GM21529 (cell line): ENCODE measurements at regions not wholly inside any gene's neighbourhood (a gene's known extent, or its start where the extent isn't known, plus 50 kb on each side); places are given as distances from the start of the nearest gene placed in this dataset.

Source experiments
- ATAC-seq: cut with Tn5 transposase; IDR thresholded peaks from one replicate; pipeline ENCODE4 v1.9.1; 2021; ENCODE audit not compliant: unreplicated experiment

GRCh38 chr13:34216256-34216655, 398.3 kb downstream of the RFC3 start:
- no peak for ATAC-seq

DNA sequence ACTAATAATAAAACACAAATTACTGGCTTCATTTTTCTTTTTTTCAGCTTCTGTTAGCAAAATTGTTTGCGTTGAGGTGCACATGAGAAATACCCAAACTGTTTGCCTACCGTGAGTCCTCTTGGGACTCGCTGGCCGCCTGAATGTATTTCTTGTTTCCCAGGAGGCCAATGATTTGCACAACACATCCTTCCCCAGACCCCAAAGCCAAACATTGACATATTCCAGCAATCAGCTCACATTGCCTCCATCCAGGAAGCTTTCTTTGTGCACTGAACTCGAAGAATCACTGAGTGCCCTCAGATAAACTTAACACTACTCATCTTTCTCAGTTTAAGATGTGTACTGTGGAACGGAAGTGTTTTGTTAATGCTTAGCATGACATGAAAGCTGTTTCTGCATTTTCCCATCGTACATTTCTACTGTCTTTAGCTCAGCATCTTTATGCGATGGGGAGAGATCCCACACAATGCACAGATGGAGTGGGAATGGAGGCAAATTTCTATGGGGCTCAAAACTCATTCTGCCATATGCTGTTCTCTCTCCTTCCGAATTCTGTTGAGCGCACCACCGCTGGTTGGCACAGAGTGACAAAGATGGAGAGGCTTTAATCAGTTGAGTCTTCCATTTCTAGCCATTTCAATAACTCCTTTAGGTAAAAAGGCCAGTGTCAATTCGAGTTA, 399.5 kb downstream of the RFC3 start:
- ATAC-seq = no peak

GRCh38 chr13:34223984-34224383, 406.0 kb downstream of the RFC3 start:
- no peak for ATAC-seq

- ATAC-seq = no peak
These were observed 406.9 kb downstream of the RFC3 start for GRCh38 chr13:34224877-34225276.

GRCh38 chr13:34230271-34230670, 412.3 kb downstream of the RFC3 start:
- ATAC-seq = no peak

DNA sequence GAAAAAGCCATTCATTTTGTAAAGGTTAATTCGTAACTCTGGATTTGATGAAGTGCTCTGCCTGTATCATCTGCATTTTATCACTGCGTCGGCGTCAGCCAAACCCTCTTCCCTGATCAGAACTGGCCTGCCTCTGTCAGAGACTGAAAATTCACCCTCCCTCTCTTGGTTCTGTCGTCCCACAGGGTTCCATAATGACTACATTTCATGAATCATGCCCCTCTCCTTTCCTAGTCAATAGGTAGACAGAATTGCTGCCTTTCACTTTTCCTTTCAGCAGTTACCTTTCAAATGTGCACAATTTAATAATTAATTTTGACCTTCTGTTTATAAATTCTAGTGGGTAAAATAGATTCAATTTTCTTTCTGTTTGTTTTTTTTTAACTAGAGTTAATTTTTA, 423.4 kb downstream of the RFC3 start:
- ATAC-seq = no peak

DNA sequence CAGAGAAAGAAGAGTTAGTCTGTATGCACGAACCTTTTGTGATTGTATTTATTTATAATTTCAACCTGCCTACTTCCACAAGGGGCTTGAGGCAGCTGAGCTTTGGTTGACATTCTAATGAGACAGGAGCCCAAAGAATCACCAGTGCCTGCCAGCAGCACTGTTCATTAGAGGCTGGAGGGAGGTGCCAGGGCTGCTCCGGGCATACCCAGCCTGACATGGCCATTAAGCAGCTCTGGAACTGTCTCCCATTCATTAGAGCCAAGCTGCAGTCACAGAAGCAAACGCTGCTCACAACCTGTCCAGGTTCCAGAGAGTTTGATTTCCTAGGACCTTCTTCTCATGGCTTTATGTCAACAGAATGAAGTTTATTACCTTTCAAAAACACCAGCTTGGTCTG, 425.5 kb downstream of the RFC3 start:
- ATAC-seq = no peak

DNA sequence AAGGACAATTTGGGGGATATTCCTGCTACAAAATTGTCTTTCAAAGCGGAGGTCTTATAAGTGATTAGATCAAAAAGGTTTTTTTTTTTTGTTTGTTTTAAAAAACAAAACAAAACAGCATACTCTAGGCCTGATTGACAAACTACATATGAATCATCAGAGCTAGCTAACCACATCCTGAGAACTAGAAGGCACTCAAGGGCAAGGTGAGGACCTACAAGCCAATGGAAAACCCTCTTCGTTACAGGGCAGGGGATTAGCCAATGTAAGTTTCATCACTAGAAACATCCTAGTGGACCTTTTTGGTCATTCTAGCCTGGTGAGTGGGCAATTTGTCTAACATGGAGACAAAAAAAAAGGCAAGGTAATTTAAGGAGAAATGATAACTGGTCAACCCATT, 428.6 kb downstream of the RFC3 start:
- ATAC-seq = no peak

DNA sequence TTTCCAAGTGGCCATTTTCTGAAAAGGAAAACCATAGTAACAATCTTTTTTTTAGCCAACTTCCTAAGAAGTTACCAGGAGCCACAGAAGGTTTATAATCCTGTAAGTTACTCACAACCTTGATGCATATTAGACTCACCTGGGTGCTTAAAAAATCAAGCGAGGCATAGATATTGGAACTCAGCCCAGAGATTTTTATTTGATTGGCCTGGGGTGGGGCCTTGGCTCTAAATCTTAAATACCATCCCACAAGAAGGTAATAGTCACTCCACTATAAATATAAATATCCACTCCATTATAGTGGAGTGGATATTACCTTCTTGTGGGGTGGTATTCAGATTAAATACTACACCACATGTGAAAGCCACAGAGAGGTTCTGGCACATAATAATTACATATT, 429.6 kb downstream of the RFC3 start:
- no peak for ATAC-seq

DNA sequence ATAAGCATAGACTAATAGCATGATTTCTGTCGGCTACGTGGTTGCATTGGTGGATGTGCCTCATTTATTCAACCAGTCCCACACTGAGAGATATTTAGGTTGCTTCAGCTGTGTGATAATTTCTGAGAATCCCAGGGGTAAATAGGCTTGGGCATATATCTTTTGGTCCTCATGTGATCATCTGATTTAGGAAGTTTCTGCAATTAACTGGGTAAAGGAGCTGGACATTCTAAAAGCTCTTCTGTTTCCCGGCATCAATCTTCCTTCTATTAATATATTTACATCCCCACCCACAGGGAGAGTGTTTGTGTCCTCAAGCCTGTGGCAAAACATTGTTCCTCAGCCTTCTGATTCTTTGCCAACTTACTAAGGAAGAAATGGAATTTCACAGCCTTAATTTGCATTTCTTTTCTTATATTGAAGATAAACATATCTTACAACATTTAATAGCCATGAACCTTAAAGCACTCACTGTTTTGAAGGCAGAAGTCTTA, 431.6 kb downstream of the RFC3 start:
- no peak for ATAC-seq

GRCh38 chr13:34250151-34250670, 432.3 kb downstream of the RFC3 start:
- no peak for ATAC-seq

GRCh38 chr13:34254366-34254765, 436.4 kb downstream of the RFC3 start:
- ATAC-seq = no peak

DNA sequence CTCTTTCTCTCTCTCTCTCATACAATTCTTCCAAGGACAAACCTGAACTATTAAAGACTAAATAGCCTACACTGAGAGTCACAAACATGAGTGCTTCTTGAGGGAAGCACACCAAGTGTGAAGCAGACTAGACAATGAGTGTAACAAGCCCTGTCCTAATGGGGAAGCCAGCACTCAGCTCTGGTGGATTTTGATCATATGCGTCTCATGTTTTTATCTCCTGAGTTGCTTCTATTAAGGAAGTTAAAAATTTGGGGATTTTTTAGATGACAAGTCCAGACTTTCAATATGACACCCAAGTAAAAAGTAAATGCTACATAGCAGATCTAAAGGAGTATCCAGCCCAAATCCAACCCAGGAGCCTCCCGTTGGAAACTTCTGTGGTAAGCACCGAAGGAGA, 437.8 kb downstream of the RFC3 start:
- ATAC-seq = no peak

DNA sequence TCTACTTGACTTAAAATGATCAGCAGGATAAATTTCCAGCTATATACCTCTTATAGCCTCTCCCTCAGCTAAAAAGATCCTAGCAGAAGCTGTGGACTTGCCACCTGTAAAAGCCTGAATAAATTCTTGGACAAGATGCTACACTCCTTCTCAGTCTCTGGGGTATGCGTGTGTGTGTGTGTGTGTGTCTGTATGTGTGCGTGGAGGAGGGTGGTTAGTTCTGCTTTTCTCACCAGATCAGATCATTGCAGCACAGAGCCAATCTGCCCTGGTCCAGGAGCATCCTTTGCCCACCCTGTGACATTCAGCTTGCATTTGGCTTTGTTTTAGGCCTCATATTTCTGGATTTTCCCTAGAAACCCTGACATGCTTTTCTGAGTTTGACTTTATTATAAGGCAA, 438.3 kb downstream of the RFC3 start:
- no peak for ATAC-seq

DNA sequence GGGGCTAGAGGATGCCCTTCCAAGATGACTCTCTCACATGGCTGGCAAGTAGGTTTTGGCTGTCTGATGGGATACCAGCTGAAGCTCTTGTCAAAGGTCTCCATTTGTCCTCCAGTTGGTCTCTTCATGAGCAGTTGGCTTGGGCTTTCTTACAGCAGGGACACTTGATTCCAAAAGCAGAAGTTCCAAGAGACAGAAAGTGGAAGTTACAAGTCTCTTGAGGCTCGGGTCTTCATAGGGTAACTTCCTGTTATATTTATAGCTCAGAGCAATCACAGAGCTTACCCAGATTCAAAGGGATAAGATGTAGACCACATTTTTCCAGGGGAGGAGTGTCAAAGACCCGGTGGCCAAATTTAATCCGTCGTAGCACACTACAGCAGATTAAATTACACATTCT, 440.0 kb downstream of the RFC3 start:
- no peak for ATAC-seq

DNA sequence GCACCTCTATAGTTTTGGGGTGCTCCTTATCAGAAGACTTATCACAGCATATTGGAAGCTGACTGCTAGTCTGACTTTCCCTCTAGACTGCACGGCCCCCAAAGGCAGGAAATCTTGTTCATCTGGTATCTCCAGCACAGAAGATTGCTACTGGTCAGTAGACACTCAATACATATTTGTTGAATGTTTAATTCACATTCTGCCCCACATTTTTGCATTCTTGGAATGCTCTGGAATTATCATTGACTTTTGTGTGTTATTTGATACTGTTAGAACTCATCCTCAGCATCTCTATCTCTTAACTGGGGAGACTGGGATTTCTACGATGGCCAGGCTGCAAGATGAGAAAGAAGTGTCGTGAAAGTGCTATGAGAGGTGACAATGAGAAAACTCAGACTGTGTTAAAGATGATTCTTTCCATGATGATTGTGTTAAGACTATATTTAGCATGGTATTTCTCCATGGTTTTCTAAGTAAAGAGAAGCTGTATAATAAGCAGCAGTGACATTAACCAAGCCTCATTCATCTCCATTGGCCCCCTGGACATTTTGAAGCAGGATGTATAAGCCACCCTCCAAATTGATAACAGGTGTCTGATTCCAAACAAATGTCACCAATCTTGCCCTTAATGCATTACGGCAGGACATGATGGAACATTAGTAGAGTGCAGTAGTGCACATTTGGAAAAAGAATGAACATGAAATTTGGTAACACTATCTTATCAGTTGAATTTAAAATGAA, 440.9 kb downstream of the RFC3 start:
- no peak for ATAC-seq

DNA sequence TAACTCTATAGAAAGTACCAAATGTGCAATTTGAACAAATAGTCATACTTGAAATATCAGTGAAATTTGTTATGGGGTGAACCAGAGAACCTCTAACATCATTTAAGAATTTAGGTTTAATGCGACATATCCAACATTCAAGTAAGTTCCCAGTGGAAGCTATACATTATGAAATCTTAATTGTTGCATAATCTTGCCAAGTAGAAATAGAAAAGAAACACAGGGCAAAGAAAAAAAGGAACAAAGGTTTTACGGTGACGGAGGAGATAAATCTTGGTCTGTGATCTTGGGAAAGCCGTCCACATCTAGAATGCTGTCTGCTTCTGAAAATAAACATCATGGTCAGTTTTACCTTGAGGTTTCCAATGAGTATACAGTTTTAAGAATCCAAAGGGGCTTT, 445.7 kb downstream of the RFC3 start:
- ATAC-seq = no peak

DNA sequence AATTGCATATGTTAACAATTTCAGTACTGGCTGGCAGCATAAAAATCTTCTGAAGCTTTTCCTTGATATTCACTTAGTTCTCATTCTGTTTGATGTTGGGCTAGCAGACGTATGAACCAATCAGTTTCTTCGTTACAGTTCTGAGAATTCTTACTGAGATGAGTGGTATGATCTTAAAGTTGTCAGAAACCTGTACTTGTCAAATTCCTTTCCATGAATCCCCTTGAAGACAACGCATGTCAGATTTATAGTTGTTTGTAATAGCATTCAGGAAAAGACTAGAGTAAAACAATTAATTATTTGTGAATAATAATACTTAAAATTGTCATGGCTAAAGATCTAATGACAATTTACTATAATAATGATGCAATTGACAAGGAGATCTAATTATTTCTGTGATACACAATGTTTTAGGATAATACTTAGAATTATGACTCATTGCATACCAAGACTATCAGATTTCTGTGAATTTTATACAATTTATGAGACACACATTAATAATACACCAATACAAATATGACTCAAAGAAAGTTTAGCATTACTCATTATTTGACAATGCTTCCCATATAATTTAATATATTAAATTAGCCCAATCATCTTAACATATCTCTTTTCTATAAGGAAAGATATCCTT, 447.2 kb downstream of the RFC3 start:
- ATAC-seq = no peak

DNA sequence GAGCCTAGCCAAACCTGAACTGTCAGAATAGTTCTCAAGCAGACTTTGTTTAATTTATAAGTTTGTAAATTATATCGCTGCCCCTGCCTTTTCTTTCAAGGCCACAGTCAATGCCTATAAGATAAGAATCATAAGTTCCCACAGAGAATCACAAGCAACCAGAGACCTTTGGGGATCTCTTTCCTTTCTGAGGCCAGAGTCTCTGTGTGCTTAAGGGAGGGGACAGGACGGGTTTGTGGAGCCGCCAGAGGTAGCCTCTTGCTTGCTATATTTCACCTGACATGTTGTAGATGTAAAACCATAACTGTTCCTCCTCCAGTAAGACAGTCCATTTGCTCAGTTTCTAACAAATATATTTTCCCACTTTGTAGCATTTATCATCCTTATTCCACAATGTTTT, 458.8 kb downstream of the RFC3 start:
- ATAC-seq = no peak

DNA sequence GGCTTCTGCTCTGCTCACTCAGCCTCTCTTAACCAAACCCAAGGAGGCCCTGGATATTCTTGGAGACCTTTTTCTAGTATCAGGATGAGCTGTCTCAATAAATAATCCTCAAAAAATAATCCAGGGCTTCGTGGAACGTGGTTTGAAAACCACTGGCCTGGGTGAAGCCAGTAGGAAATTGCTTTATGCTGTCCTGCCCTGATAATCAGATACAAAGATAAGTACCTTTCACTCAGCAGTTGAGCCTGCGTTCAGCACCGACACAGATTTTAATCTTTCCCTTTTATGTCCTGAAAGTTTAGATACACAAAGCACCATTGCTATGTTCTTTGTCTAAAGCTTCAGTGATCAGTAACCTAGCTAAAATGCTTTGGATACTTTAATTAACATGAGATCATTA, 460.0 kb downstream of the RFC3 start:
- no peak for ATAC-seq

DNA sequence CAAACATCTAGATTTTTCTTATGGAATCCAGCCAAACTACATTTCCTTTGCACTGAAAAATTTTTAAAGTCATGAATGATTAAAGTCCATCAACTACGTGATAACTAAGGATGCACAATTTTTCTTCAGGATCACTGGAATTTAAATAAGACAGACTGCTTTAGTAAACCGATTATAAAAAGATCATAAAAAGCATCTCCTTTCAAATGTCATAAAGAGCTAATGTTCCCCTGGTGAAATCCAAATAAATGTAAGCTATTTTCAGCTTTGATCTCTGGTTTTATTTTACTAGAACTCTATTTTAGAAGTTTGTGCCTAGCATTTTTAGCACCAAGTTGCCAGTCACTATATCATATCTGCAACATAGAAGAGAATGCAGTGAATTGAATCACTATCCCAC, 460.8 kb downstream of the RFC3 start:
- no peak for ATAC-seq

GRCh38 chr13:34290661-34291060, 472.7 kb downstream of the RFC3 start:
- ATAC-seq = no peak
